ENCODE measurements at regions not wholly inside any gene's neighbourhood (a gene's known extent, or its start where the extent isn't known, plus 50 kb on each side); places are given as distances from the start of the nearest gene placed in this dataset.
"Not testable (repeated sequence)": the region's sequence is repeated elsewhere in the genome, so short reads cannot be mapped to it uniquely, and the experiment has no call there.

DNA sequence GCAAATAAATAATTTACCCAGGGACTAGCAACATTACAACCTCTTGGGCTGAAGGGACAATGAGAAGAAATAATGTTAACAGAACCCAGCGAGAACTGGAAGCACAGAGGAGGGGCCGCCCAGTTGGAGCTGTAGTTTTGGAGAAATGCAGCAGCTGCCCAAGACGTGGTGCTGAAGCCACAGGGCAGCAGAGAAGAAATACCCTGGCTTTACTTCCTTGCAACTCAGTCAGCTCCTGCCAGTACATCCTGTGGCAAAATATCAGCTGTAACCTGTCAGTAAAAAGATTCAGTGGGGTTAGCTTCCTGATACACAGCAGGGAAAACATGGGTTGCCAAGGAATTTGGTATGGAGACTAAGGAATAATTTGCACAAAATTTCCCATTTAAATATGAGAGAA lies 283.6 kb upstream of the USP25 start:
- no peaks in the 10 kb centered on the region for H3K27me3 ChIP-seq (ENCODE audit: insufficient read depth, low read length)
- peaks cover 6% of the 10 kb centered on the region for H3K9me3 ChIP-seq (ENCODE audit: low read depth, low read length)
- peaks cover 40% of the 10 kb centered on the region for H3K4me1 ChIP-seq (ENCODE audit: insufficient read depth, low read length)
- no peak overlapping the region for H3K4me3 ChIP-seq (ENCODE audit: low read length)

- H3K27me3 ChIP-seq (ENCODE audit: insufficient read depth, low read length): no peaks in the 10 kb centered on the region
- H3K4me1 ChIP-seq (ENCODE audit: insufficient read depth, low read length): peaks cover 19% of the 10 kb centered on the region
- no peak overlapping the region for H3K4me3 ChIP-seq (ENCODE audit: low read length)
- peaks cover 6% of the 10 kb centered on the region for H3K9me3 ChIP-seq (ENCODE audit: low read depth, low read length)
These were observed 280.2 kb upstream of the USP25 start for GRCh38 chr21:15449556-15449955.

DNA sequence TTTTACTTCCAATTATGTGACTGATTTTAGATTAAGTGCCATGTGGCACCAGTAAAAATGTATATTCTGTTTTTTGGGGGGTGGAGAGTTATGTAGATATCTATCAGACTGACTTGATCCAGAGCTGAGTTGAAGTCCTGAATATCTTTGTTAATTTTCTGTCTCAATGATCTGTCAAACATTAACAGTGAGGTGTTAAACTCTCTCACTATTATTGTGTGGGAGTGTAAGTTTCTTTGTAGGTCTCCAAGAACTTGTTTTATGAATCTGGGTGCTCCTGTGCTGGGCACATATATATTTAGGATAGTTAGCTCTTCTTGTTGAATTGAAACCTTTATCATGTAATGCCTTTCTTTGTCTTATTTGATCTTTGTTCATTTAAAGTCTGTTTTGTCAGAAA lies 276.5 kb upstream of the USP25 start:
- H3K4me3 ChIP-seq (ENCODE audit: low read length): no peak overlapping the region
- no peaks in the 10 kb centered on the region for H3K4me1 ChIP-seq (ENCODE audit: insufficient read depth, low read length)
- no peaks in the 10 kb centered on the region for H3K27me3 ChIP-seq (ENCODE audit: insufficient read depth, low read length)
- peaks cover 6% of the 10 kb centered on the region for H3K9me3 ChIP-seq (ENCODE audit: low read depth, low read length)

GRCh38 chr21:15453785-15454184 lies 276.0 kb upstream of the USP25 start:
- not testable (repeated sequence) for H3K4me1 ChIP-seq (ENCODE audit: insufficient read depth, low read length); H3K9me3 ChIP-seq (ENCODE audit: low read depth, low read length); H3K4me3 ChIP-seq (ENCODE audit: low read length); H3K27me3 ChIP-seq (ENCODE audit: insufficient read depth, low read length)

DNA sequence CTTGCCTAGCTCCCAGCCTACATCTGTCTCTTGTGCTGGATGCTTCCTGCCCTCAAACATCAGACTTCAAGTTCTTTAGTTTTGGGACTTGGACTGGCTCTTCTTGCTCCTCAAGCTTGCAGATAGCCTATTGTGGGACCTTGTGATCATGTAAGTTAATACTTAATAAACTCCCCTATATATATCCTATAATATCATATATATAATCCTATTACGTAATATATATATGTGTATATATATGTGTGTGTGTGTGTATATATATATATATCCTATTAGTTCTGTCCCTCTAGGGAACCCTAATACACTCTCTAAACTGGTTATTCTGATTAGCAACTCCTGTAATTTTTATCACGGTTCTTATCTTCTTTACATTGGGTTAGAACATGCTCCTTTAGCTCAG lies 274.9 kb upstream of the USP25 start:
- H3K9me3 ChIP-seq (ENCODE audit: low read depth, low read length); H3K4me1 ChIP-seq (ENCODE audit: insufficient read depth, low read length); H3K27me3 ChIP-seq (ENCODE audit: insufficient read depth, low read length); H3K4me3 ChIP-seq (ENCODE audit: low read length): not testable (repeated sequence)

- H3K27me3 ChIP-seq (ENCODE audit: insufficient read depth, low read length): no peaks in the 10 kb centered on the region
- no peaks in the 10 kb centered on the region for H3K4me1 ChIP-seq (ENCODE audit: insufficient read depth, low read length)
- no peaks in the 10 kb centered on the region for H3K9me3 ChIP-seq (ENCODE audit: low read depth, low read length)
- no peak overlapping the region for H3K4me3 ChIP-seq (ENCODE audit: low read length)
These were observed 273.8 kb upstream of the USP25 start for GRCh38 chr21:15455819-15456462.

DNA sequence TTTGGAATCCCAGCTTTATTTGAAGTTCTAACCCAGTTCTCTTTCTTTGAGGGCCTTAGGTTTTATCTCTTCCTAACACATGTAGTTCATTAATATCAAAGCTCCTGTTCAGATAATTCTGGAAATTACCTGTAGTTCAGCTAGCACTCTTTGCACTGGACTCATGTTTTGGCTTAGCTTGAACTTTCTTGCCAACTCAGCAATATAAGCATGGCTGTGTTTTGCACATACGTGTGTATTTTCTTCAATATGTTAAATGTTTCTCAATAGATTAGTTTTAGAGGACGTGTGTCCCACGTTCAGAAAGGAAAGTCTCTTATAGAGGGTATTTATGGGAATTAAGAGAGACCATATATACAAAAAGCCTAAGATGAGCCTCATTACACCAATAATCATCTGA lies 271.8 kb upstream of the USP25 start:
- Histone ChIP-seq H3K4me3 (ENCODE audit: low read length) (no peak overlapping the region), H3K9me3 (ENCODE audit: low read depth, low read length) (no peaks in the 10 kb centered on the region), H3K4me1 (ENCODE audit: insufficient read depth, low read length) (no peaks in the 10 kb centered on the region), H3K27me3 (ENCODE audit: insufficient read depth, low read length) (no peaks in the 10 kb centered on the region)

DNA sequence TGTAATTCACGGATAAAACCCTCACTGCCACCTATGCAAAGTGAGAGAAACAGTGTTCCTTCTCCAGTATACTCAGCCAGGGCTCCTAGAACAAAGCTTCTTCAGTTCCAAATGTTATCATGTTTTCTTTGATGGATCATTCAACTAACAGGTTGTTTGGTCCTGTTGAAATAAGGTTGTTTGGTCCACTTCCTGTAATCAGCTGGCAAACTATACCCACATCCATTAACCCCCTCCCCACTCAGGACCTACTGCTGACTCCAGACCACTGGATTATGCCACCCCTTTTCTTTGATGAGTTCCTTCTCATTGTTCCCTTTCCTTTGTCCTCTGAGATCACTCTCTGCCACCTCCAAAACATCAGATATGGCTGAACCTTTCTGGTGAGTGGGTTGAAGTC lies 267.7 kb upstream of the USP25 start:
- Histone ChIP-seq H3K4me1 (ENCODE audit: insufficient read depth, low read length) (no peaks in the 10 kb centered on the region), H3K9me3 (ENCODE audit: low read depth, low read length) (no peaks in the 10 kb centered on the region), H3K4me3 (ENCODE audit: low read length) (no peak overlapping the region)

DNA sequence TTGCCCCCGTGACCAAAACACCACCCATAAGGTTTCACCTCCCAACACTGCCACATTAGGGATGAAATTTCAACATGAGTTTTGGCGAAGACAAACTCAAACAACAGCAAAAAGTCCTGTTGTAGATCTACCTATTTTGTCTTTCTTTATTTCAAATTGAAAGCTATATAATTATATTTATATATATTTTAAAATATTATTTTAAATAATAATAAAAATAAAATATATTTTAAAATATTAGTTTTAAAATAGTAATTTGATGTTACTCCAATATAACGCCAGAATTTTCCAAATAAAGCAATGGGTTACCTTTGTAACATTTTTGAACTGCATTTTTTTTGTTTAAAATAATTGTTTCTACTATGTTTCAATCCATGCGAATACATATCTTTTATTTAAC lies 263.5 kb upstream of the USP25 start:
- Histone ChIP-seq H3K4me1 (ENCODE audit: insufficient read depth, low read length) (no peaks in the 10 kb centered on the region), H3K4me3 (ENCODE audit: low read length) (no peak overlapping the region), H3K27me3 (ENCODE audit: insufficient read depth, low read length) (no peaks in the 10 kb centered on the region), H3K9me3 (ENCODE audit: low read depth, low read length) (no peaks in the 10 kb centered on the region)

More for the DNA sequence above, 267.7 kb upstream of the USP25 start:
- H3K27me3 ChIP-seq (ENCODE audit: insufficient read depth, low read length): no peaks in the 10 kb centered on the region

- Histone ChIP-seq H3K4me3 (ENCODE audit: low read length) (no peak overlapping the region), H3K9me3 (ENCODE audit: low read depth, low read length) (no peaks in the 10 kb centered on the region), H3K4me1 (ENCODE audit: insufficient read depth, low read length) (no peaks in the 10 kb centered on the region), H3K27me3 (ENCODE audit: insufficient read depth, low read length) (no peaks in the 10 kb centered on the region)
These were observed 261.4 kb upstream of the USP25 start for GRCh38 chr21:15468368-15468767.

GRCh38 chr21:15472108-15473040 lies 257.4 kb upstream of the USP25 start:
- no peak overlapping the region for H3K4me3 ChIP-seq (ENCODE audit: low read length)
- peaks cover 5% of the 10 kb centered on the region for H3K9me3 ChIP-seq (ENCODE audit: low read depth, low read length)
- no peaks in the 10 kb centered on the region for H3K27me3 ChIP-seq (ENCODE audit: insufficient read depth, low read length)

GRCh38 chr21:15477773-15478172 lies 252.0 kb upstream of the USP25 start:
- not testable (repeated sequence) for H3K4me1 ChIP-seq (ENCODE audit: insufficient read depth, low read length); H3K9me3 ChIP-seq (ENCODE audit: low read depth, low read length); H3K27me3 ChIP-seq (ENCODE audit: insufficient read depth, low read length); H3K4me3 ChIP-seq (ENCODE audit: low read length)

More at GRCh38 chr21:15472108-15473040, 257.4 kb upstream of the USP25 start:
- H3K4me1 ChIP-seq (ENCODE audit: insufficient read depth, low read length): no peaks in the 10 kb centered on the region

GRCh38 chr21:15480160-15480559 lies 249.6 kb upstream of the USP25 start:
- H3K4me3 ChIP-seq (ENCODE audit: low read length): no peak overlapping the region
- peaks cover 5% of the 10 kb centered on the region for H3K9me3 ChIP-seq (ENCODE audit: low read depth, low read length)
- peaks cover 3% of the 10 kb centered on the region for H3K4me1 ChIP-seq (ENCODE audit: insufficient read depth, low read length)
- H3K27me3 ChIP-seq (ENCODE audit: insufficient read depth, low read length): no peaks in the 10 kb centered on the region

GRCh38 chr21:15483138-15483780 lies 246.5 kb upstream of the USP25 start:
- no peaks in the 10 kb centered on the region for H3K27me3 ChIP-seq (ENCODE audit: insufficient read depth, low read length)
- H3K4me1 ChIP-seq (ENCODE audit: insufficient read depth, low read length): peaks cover 3% of the 10 kb centered on the region
- no peak overlapping the region for H3K4me3 ChIP-seq (ENCODE audit: low read length)
- no peaks in the 10 kb centered on the region for H3K9me3 ChIP-seq (ENCODE audit: low read depth, low read length)

DNA sequence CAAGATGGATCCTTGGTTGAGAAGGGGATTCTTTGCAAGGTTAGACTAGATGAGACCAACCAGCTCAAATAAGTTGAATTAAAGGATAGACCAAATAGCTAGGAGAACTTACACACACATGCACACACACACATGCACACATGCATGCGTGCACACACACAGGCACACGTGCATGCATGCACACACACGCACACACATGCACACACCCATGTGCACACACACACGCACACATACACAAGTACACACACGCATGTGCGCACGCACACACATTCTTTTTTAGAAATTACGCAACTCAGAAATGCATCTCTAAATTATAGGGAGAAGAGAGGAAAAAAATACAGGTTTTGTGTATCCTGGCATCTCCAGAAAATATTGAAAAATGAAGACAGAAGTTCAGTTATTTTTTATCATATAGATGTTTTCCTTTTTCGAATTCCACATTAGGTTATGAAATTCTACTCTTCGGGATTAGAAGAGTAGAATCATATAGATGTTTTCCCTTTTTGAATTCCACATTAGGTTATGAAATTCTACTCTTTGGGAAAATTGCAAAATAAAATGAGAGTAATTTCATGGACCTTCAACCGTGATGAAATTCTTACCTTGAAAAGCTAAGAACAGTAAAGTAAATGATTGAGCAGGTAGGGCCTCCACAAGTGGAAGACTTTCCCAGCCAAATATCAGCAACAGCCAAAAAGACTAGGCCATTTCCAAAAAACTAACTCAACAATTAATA lies 243.2 kb upstream of the USP25 start:
- no peaks in the 10 kb centered on the region for H3K27me3 ChIP-seq (ENCODE audit: insufficient read depth, low read length)
- H3K4me1 ChIP-seq (ENCODE audit: insufficient read depth, low read length): peaks cover 3% of the 10 kb centered on the region
- H3K4me3 ChIP-seq (ENCODE audit: low read length): no peak overlapping the region
- H3K9me3 ChIP-seq (ENCODE audit: low read depth, low read length): no peaks in the 10 kb centered on the region
